Fibroblast of lung (primary cell): ENCODE measurements at regions not wholly inside any gene's neighbourhood (a gene's known extent, or its start where the extent isn't known, plus 50 kb on each side); places are given as distances from the start of the nearest gene placed in this dataset.
"Not testable (repeated sequence)": the region's sequence is repeated elsewhere in the genome, so short reads cannot be mapped to it uniquely, and the experiment has no call there.

Experiments
- DNase-seq, 2 donors: peaks; one replicate each; pipeline versions ENCODE4 v3.0.0 to v3.0.0-alpha.2; 2010; ENCODE audit warnings: low read depth in 2 of 2
- H2AFZ ChIP-seq: 2 replicates; pipeline ENCODE4 v1.5.1; 2012; ENCODE audit warnings: low read length, control low read depth, inconsistent platforms
- H3K27ac ChIP-seq: 2 replicates; pipeline ENCODE4 v1.5.1; 2011; ENCODE audit warnings: low read length, control low read depth; ENCODE audit not compliant: insufficient read depth
- H3K27me3 ChIP-seq: 2 replicates; pipeline ENCODE4 v1.5.1; 2011; ENCODE audit warnings: mild to moderate bottlenecking, low read length; ENCODE audit not compliant: control insufficient read depth, insufficient read depth
- H3K36me3 ChIP-seq: 2 replicates; pipeline ENCODE4 v1.5.1; 2011; ENCODE audit warnings: low read length; ENCODE audit not compliant: control insufficient read depth, insufficient read depth
- H3K4me1 ChIP-seq: 2 replicates; pipeline ENCODE4 v1.5.1; 2011; ENCODE audit warnings: low read length; ENCODE audit not compliant: control insufficient read depth, insufficient read depth; ENCODE audit errors: extremely low read depth
- H3K4me2 ChIP-seq: 2 replicates; pipeline ENCODE4 v1.5.1; 2011; ENCODE audit warnings: low read length, control low read depth; ENCODE audit not compliant: insufficient read depth; ENCODE audit errors: extremely low read depth
- H3K4me3 ChIP-seq, 4 experiments: fragments of 200-600 bp in 1 of 4; sonication (generic) in 1 of 4; replicated peaks in 1 of 4; 2 replicates each; pipeline ENCODE4 v1.5.1; 2011 to 2016; ENCODE audit warnings: low read length in 4 of 4, low read depth in 3 of 4, mild to moderate bottlenecking in 3 of 4, control low read depth in 2 of 4, inconsistent platforms in 1 of 4, mixed read lengths in 1 of 4; ENCODE audit not compliant: insufficient read depth in 1 of 4; ENCODE audit errors: control extremely low read depth in 1 of 4
- H3K79me2 ChIP-seq: 2 replicates; pipeline ENCODE4 v1.5.1; 2012; ENCODE audit warnings: mild to moderate bottlenecking, low read length, inconsistent platforms; ENCODE audit not compliant: control insufficient read depth, insufficient read depth
- H3K9ac ChIP-seq: 2 replicates; pipeline ENCODE4 v1.5.1; 2011; ENCODE audit warnings: mild to moderate bottlenecking, low read length, control low read depth; ENCODE audit not compliant: insufficient read depth
- H3K9me3 ChIP-seq: 2 replicates; pipeline ENCODE4 v1.5.1; 2012; ENCODE audit warnings: low read depth, low read length; ENCODE audit not compliant: control insufficient read depth, insufficient read depth
- H4K20me1 ChIP-seq: 2 replicates; pipeline ENCODE4 v1.5.1; 2011; ENCODE audit warnings: low read length; ENCODE audit not compliant: control insufficient read depth, insufficient read depth; ENCODE audit errors: extremely low read depth
- EZH2 ChIP-seq: IDR thresholded peaks from 2 replicates; pipeline ENCODE4 v1.5.1; 2012; ENCODE audit warnings: low read length, control low read depth, mild to moderate bottlenecking; ENCODE audit errors: missing control alignments
- TF ChIP-seq, protein P1 (sequence below), 2 donors: IDR thresholded peaks in 1 of 2; conservative IDR thresholded peaks in 1 of 2; 1 replicate in 1 of 2; 2 replicates in 1 of 2; pipeline ENCODE4 v1.5.1; 2011 to 2012; ENCODE audit warnings: low read length in 2 of 2, control low read depth in 1 of 2, inconsistent platforms in 1 of 2, low read depth in 1 of 2, mild to moderate bottlenecking in 1 of 2

DNA sequence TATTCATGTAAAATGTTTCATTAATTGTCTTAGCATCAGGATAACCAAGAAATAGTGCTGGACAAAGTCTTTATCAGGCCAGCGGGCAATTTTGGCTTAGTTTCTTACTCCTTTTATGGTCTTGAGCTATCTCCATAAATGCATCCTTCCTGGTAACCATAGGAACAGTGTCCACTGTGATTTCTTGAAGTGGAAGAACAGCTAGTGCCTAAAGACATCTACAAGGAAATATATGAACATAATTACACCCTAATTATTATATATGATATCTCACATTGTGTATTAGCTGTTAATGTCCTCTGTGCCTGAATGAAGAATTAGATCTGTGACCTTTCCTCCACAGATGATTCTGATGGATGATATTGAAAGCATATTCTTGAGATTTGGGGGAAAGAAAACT lies 286.7 kb upstream of the ATXN7L3B start:
- no peaks in the 10 kb centered on the region for H4K20me1 ChIP-seq
- H3K27me3 ChIP-seq, result no peaks in the 10 kb centered on the region
- no peaks in the 10 kb centered on the region for H3K9me3 ChIP-seq
- no peak overlapping the region for H2AFZ ChIP-seq
- no peak overlapping the region for H3K4me3 ChIP-seq
- H3K36me3 ChIP-seq, result no peaks in the 10 kb centered on the region
- H3K79me2 ChIP-seq, result no peaks in the 10 kb centered on the region
- no peaks in the 10 kb centered on the region for H3K4me1 ChIP-seq
- TF ChIP-seq, protein P1, sequence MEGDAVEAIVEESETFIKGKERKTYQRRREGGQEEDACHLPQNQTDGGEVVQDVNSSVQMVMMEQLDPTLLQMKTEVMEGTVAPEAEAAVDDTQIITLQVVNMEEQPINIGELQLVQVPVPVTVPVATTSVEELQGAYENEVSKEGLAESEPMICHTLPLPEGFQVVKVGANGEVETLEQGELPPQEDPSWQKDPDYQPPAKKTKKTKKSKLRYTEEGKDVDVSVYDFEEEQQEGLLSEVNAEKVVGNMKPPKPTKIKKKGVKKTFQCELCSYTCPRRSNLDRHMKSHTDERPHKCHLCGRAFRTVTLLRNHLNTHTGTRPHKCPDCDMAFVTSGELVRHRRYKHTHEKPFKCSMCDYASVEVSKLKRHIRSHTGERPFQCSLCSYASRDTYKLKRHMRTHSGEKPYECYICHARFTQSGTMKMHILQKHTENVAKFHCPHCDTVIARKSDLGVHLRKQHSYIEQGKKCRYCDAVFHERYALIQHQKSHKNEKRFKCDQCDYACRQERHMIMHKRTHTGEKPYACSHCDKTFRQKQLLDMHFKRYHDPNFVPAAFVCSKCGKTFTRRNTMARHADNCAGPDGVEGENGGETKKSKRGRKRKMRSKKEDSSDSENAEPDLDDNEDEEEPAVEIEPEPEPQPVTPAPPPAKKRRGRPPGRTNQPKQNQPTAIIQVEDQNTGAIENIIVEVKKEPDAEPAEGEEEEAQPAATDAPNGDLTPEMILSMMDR (conservative IDR thresholded peaks at IDR 0.05 in 1 of 2, IDR thresholded peaks at IDR 0.05 in 1 of 2; ENCODE audit: low read depth in 1 of 2, low read length in 2 of 2), result no peak
- TF ChIP-seq EZH2, result no peak
- no peak overlapping the region for H3K27ac ChIP-seq
- H3K4me2 ChIP-seq, result no peak overlapping the region
- DNase-seq, result no peak
- no peak overlapping the region for H3K9ac ChIP-seq

DNA sequence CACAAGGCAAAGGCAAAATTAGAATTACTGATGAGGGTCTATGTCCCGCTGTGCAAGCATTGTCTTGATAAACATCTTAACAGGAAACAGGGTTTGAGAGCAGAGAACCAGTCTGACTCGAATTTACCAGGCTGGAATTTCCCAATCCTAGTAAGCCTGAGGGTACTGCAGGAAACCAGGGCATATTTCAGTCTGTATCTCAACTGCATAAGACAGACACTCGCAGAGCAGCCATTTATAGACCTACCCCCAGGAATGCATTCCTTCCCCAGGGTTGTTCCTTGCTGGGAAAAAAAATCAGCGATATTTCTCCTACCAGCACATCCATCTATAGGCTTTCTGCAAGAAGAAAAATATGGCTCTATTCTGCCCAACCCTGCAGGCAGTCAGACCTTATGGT lies 283.8 kb upstream of the ATXN7L3B start:
- H3K4me2 ChIP-seq, H4K20me1 ChIP-seq, H3K79me2 ChIP-seq, H3K36me3 ChIP-seq, H2AFZ ChIP-seq, H3K4me1 ChIP-seq, H3K27me3 ChIP-seq, H3K4me3 ChIP-seq, H3K9ac ChIP-seq, DNase-seq, H3K27ac ChIP-seq, H3K9me3 ChIP-seq: not testable (repeated sequence)

DNA sequence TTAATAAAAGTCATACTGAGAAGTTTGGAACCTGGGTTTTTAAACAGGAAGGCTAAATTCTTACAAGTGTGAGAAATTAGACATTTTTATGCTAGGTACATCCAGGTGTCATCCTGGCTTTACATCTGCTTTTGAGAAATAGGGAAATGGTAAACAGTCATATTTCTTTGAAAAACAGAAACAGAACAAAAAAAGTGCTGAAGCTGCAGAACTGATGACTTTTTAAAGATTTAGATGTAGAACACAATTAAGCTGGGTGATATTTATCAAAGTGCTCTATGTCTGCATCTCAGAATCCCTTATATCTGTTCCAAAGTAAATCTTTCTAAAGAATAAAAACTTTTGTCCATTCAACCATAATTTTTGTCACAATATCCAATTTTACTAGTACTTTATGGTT lies 282.9 kb upstream of the ATXN7L3B start:
- no peak for DNase-seq
- H3K27me3 ChIP-seq, result no peaks in the 10 kb centered on the region
- H3K4me2 ChIP-seq, result no peak overlapping the region
- H4K20me1 ChIP-seq, result no peaks in the 10 kb centered on the region
- H3K9ac ChIP-seq, result no peak overlapping the region
- TF ChIP-seq, protein P1 (conservative IDR thresholded peaks at IDR 0.05 in 1 of 2, IDR thresholded peaks at IDR 0.05 in 1 of 2; ENCODE audit: low read depth in 1 of 2, low read length in 2 of 2), result no peak
- TF ChIP-seq EZH2, result no peak
- H2AFZ ChIP-seq, result no peak overlapping the region
- no peaks in the 10 kb centered on the region for H3K79me2 ChIP-seq
- H3K36me3 ChIP-seq, result no peaks in the 10 kb centered on the region
- H3K9me3 ChIP-seq, result no peaks in the 10 kb centered on the region
- H3K27ac ChIP-seq, result no peak overlapping the region
- no peaks in the 10 kb centered on the region for H3K4me1 ChIP-seq
- no peak overlapping the region for H3K4me3 ChIP-seq

DNA sequence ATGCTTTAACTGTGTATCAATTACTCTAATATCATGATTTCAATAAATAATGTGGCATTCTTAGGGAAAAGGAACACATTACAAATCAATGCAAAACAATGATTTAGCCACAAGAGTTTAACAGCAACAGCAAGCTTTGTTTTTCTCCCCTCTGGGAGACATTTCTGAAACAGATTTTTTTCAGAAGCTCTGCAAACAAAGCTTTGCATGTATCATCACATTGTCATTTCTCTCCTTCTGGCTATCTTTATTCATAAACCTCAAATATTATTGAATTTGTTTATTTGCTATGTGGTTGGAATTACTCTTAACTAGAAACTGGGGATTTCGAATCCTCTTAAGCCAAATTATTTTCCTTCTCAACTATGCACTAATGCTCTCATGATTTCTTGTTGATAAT lies 278.4 kb upstream of the ATXN7L3B start:
- Histone ChIP-seq H3K9me3 (no peaks in the 10 kb centered on the region), H4K20me1 (no peaks in the 10 kb centered on the region), H2AFZ (no peak overlapping the region), H3K4me1 (no peaks in the 10 kb centered on the region), H3K27me3 (no peaks in the 10 kb centered on the region), H3K9ac (no peak overlapping the region), H3K79me2 (no peaks in the 10 kb centered on the region), H3K36me3 (no peaks in the 10 kb centered on the region), H3K4me2 (no peak overlapping the region), H3K27ac (no peak overlapping the region), H3K4me3 (no peak overlapping the region)
- no peak for TF ChIP-seq EZH2
- TF ChIP-seq, protein P1 (conservative IDR thresholded peaks at IDR 0.05 in 1 of 2, IDR thresholded peaks at IDR 0.05 in 1 of 2; ENCODE audit: low read depth in 1 of 2, low read length in 2 of 2), result no peak
- no peak for DNase-seq
